H1 (cell line): ENCODE measurements at regions not wholly inside any gene's neighbourhood (a gene's known extent, or its start where the extent isn't known, plus 50 kb on each side); places are given as distances from the start of the nearest gene placed in this dataset.

ENCODE experiments used
- CHD7 ChIP-seq: fragments of 300-600 bp; sonication (generic); IDR thresholded peaks from 2 replicates; pipeline ENCODE4 v1.7.1; 2012; ENCODE audit warnings: low read length, moderate library complexity, mild to moderate bottlenecking, inconsistent platforms; ENCODE audit not compliant: insufficient replicate concordance
- CREB1 ChIP-seq: IDR thresholded peaks from 2 replicates; pipeline ENCODE4 v1.6.1; 2012; ENCODE audit warnings: inconsistent platforms
- HDAC2 ChIP-seq, 2 experiments: fragments of 300-600 bp in 1 of 2; sonication (generic) in 1 of 2; IDR thresholded peaks; 2 replicates each; pipeline ENCODE4 v1.6.1; 2011 to 2012; ENCODE audit warnings: low read depth in 2 of 2, low read length in 2 of 2, mild to moderate bottlenecking in 2 of 2, moderate library complexity in 2 of 2, borderline replicate concordance in 1 of 2, inconsistent platforms in 1 of 2
- JUND ChIP-seq: IDR thresholded peaks from 2 replicates; pipeline ENCODE4 v1.6.1; 2011; ENCODE audit warnings: mild to moderate bottlenecking, improper control_type of control experiment, low read length
- KDM1A ChIP-seq: fragments of 200-600, 300-600 bp; sonication (generic); IDR thresholded peaks from 2 replicates; pipeline ENCODE4 v1.7.1; 2016; ENCODE audit warnings: mild to moderate bottlenecking, low read length, borderline replicate concordance
- KDM5A ChIP-seq: fragments of 200-600 bp; IDR thresholded peaks from 2 replicates; pipeline ENCODE4 v1.7.1; 2012; ENCODE audit warnings: mild to moderate bottlenecking, low read length, inconsistent platforms, mixed read lengths
- RAD21 ChIP-seq, 2 experiments: IDR thresholded peaks in 1 of 2; conservative IDR thresholded peaks in 1 of 2; 2 replicates each; pipeline ENCODE4 v1.6.1; 2011; ENCODE audit warnings: low read depth in 2 of 2, low read length in 2 of 2, improper control_type of control experiment in 1 of 2, inconsistent platforms in 1 of 2, mild to moderate bottlenecking in 1 of 2, moderate library complexity in 1 of 2
- SP1 ChIP-seq: IDR thresholded peaks from 2 replicates; pipeline ENCODE4 v1.6.1; 2011; ENCODE audit warnings: low read depth, low read length
- TAF7 ChIP-seq: optimal IDR thresholded peaks from 2 replicates; pipeline ENCODE3; 2011; ENCODE audit warnings: low read depth, mild to moderate bottlenecking, inconsistent platforms, low read length, moderate library complexity, borderline replicate concordance

GRCh38 chr6:10235344-10235743 is 179.5 kb downstream of the TFAP2A start (continued):
- TF ChIP-seq CHD7 (no peak), TAF7 (no peak), RAD21 (IDR thresholded peaks at IDR 0.05 in 1 of 2, conservative IDR thresholded peaks at IDR 0.05 in 1 of 2; ENCODE audit: low read depth in 2 of 2, low read length in 2 of 2) (no peak), CREB1 (no peak), JUND (no peak), SP1 (no peak), KDM5A (no peak), KDM1A (no peak), HDAC2 (IDR thresholded peaks at IDR 0.05; ENCODE audit: borderline replicate concordance in 1 of 2, low read depth in 2 of 2, low read length in 2 of 2) (no peak)
